NT2/D1 (cell line): ENCODE measurements at regions not wholly inside any gene's neighbourhood (a gene's known extent, or its start where the extent isn't known, plus 50 kb on each side); places are given as distances from the start of the nearest gene placed in this dataset.

Experiments
- DNase-seq: peaks from one replicate; pipeline ENCODE4 v3.0.0-alpha.2; 2011; ENCODE audit warnings: low read depth, low spot score
- H3K27me3 ChIP-seq: 2 replicates; pipeline ENCODE4 v1.6.0; 2011; ENCODE audit warnings: mild to moderate bottlenecking; ENCODE audit not compliant: insufficient read length, insufficient read depth
- H3K36me3 ChIP-seq: 2 replicates; pipeline ENCODE4 v1.6.1; 2011; ENCODE audit warnings: mild to moderate bottlenecking, low read length, mixed read lengths; ENCODE audit not compliant: insufficient read depth, insufficient read length
- H3K4me1 ChIP-seq: 2 replicates; pipeline ENCODE4 v1.5.1; 2011; ENCODE audit not compliant: insufficient read depth, insufficient read length
- H3K4me3 ChIP-seq: 2 replicates; pipeline ENCODE4 v1.5.1; 2011; ENCODE audit warnings: low read depth; ENCODE audit not compliant: insufficient read length
- H3K9ac ChIP-seq: 2 replicates; pipeline ENCODE4 v1.6.0; 2011; ENCODE audit warnings: low read depth; ENCODE audit not compliant: insufficient read length
- H3K9me3 ChIP-seq: 2 replicates; pipeline ENCODE4 v1.5.1; 2011; ENCODE audit warnings: mild to moderate bottlenecking, low read length; ENCODE audit not compliant: insufficient read depth
- SUZ12 ChIP-seq: IDR thresholded peaks from 2 replicates; pipeline ENCODE4 v1.6.1; 2011; ENCODE audit not compliant: insufficient read length, insufficient read depth; ENCODE audit errors: extremely low read depth
- YY1 ChIP-seq: IDR thresholded peaks from 2 replicates; pipeline ENCODE4 v1.6.1; 2011; ENCODE audit not compliant: insufficient read length, insufficient read depth
- ZNF274 ChIP-seq: IDR thresholded peaks from 2 replicates; pipeline ENCODE4 v1.6.1; 2011; ENCODE audit warnings: mild to moderate bottlenecking, low read depth, low read length

DNA sequence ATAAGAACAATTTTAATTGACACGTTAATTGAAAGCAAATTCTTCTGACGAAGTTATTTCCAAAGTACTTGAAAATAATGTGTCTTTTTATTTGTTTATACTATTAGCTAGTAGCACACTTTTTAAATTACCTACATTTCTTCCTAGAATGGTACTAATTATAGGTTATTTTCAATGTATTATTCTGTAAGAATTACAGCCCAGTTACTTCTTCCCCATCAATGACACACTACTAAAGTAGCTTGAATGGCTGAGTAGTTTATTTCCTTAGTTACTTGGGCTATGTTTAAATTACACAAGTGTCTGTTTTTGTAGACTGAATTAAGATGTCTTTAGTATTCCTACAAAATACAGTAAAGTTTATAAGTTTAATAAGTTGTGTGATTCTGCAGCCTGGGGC lies 217.6 kb upstream of the IL12A start:
- Histone ChIP-seq H3K36me3 (peaks cover 26% of the 10 kb centered on the region), H3K9me3 (no peaks in the 10 kb centered on the region), H3K27me3 (no peaks in the 10 kb centered on the region), H3K9ac (no peak overlapping the region), H3K4me3 (no peak overlapping the region), H3K4me1 (peaks cover 3% of the 10 kb centered on the region)
- no peak for DNase-seq
- TF ChIP-seq YY1 (no peak), ZNF274 (no peak), SUZ12 (no peak)

DNA sequence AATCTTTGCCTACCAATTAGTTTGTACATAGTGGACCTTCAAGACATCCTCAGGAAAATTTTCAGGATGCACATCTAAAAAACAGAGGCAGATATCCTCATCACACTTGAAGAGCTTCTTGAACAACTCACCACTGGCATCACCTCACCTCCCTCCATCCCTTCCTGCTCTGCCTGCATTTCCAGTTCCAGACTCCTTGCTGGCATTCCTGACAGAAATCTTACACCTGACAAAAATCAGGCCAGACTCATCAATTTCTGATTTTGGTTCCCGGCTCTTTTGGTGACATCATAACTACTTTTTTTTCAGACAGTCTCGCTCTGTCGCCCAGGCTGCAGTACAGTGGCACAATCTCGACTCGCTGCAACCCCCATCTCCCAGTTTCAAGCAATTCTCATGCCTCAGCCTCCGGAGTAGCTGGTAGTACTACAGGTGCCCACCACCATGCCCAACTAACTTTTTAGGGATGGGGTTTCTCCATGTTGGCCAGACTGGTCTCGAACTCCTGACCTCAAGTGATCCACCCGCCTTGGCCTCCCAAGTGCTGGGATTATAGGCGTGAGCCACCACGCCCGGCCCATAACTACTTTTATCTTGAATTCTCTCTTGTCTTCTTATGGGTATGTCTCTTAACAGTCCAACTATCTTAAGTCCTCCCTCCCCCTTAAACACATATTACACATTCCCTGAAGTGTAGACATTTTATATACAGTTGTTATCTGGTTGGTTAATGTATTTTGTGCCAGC lies 216.6 kb upstream of the IL12A start:
- H3K27me3 ChIP-seq = no peaks in the 10 kb centered on the region
- H3K9ac ChIP-seq = no peak overlapping the region
- H3K9me3 ChIP-seq = no peaks in the 10 kb centered on the region
- DNase-seq = no peak
- H3K4me1 ChIP-seq = peaks cover 3% of the 10 kb centered on the region
- TF ChIP-seq ZNF274 = no peak
- TF ChIP-seq SUZ12 = no peak
- TF ChIP-seq YY1 = no peak
- no peak overlapping the region for H3K4me3 ChIP-seq
- peaks cover 35% of the 10 kb centered on the region for H3K36me3 ChIP-seq

DNA sequence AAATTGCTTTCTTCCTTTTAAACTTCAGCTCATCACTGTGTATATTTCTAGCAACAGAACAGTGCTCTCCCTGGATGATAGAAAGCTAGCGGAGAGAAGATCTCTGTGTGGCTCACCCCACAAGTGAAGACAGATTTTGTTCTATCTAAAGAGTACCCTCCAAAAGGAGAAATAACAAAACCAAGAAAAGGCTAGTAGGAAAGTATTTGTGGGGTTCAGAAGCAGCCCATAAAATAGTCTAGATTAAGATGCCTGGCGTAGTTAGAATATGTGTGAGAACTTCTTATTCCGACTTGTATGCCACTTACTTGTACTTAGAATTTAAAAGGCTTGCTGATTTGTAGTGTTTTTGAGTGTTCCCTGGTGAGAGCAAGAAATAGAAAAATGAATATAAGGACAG lies 214.9 kb upstream of the IL12A start:
- no peak overlapping the region for H3K4me3 ChIP-seq
- H3K9me3 ChIP-seq = no peaks in the 10 kb centered on the region
- H3K36me3 ChIP-seq = peaks cover 22% of the 10 kb centered on the region
- no peak overlapping the region for H3K9ac ChIP-seq
- no peak for TF ChIP-seq ZNF274
- no peak for TF ChIP-seq SUZ12
- no peak for TF ChIP-seq YY1
- DNase-seq = no peak
- H3K4me1 ChIP-seq = peaks cover 3% of the 10 kb centered on the region
- H3K27me3 ChIP-seq = no peaks in the 10 kb centered on the region

DNA sequence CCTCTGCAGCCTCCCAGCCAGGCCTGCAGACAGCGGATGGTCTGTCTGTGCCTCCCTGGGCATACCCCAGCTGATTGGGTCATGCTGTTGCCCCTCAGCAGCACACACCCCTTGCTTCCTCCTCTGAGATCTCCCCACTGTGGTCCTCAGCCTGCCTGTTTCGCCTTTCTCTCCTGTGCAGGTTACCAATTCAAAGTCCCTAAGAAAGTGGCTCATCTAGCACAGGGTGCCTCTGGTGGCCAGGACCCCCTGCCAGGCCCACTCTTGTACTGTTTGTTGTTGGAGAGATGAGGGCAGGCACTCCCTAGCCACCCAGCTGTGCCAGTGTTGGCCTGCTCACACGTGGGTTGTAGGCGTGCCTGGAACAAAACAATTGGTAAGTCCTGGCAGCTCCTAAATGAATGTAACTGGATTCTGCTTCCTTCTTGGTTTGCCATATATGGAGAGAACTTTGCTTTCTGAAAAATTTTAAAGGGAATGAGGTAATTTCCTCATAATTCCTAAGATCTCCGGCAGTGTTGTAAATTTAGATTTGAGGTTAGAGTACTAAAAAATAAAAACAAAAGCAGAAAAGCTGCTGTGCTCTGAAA lies 213.2 kb upstream of the IL12A start:
- H3K4me3 ChIP-seq = no peak overlapping the region
- H3K27me3 ChIP-seq = no peaks in the 10 kb centered on the region
- DNase-seq = no peak
- H3K9ac ChIP-seq = no peak overlapping the region
- peaks cover 3% of the 10 kb centered on the region for H3K4me1 ChIP-seq
- TF ChIP-seq ZNF274 (no peak), SUZ12 (no peak), YY1 (no peak)
- H3K36me3 ChIP-seq = peaks cover 17% of the 10 kb centered on the region
- H3K9me3 ChIP-seq = no peaks in the 10 kb centered on the region

DNA sequence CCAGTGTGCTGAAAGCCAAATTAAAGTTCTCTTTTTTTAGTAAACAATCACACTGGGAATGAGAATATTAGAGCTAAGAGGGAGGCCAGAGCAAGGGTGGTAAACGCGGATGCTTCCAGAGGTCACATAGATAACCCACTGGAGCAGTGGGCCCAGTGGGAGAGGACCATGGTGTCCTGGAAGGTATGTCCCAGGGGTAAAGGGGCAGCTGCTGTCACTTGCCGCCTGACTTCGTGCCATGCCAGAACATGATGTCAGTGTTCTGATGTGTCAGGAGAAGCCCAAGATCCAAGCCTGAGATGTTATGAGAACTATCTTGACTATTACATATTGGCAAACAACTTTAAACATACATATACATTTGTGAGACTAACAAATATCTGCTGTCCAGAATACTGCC lies 211.9 kb upstream of the IL12A start:
- peaks cover 3% of the 10 kb centered on the region for H3K4me1 ChIP-seq
- no peak overlapping the region for H3K4me3 ChIP-seq
- TF ChIP-seq ZNF274 = no peak
- TF ChIP-seq SUZ12 = no peak
- TF ChIP-seq YY1 = no peak
- H3K9ac ChIP-seq = no peak overlapping the region
- no peaks in the 10 kb centered on the region for H3K27me3 ChIP-seq
- no peak for DNase-seq
- no peaks in the 10 kb centered on the region for H3K9me3 ChIP-seq
- H3K36me3 ChIP-seq = peaks cover 21% of the 10 kb centered on the region

DNA sequence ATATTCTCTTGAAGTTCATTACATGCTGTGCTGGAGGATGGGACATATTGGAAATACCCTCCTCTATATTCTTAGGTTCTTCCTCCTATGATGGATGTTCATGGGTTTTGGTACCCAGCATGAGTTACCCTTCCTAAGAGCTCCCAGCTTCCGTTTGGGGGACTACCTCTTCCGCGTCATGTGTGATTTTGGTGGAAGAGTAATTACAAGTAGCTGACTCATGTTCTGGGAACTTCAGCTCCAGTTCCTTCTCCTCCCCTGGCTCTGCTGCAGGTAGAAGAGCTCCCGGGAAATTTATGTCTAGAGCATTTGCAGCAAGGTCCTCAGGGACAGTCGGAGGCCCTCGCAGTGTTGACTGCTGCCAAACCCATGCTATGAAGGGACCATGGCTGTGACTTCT lies 208.8 kb upstream of the IL12A start:
- DNase-seq = no peak
- Histone ChIP-seq H3K27me3 (no peaks in the 10 kb centered on the region), H3K9ac (no peak overlapping the region), H3K4me1 (peaks cover 3% of the 10 kb centered on the region), H3K36me3 (peaks cover 28% of the 10 kb centered on the region), H3K9me3 (no peaks in the 10 kb centered on the region), H3K4me3 (no peak overlapping the region)
- no peak for TF ChIP-seq ZNF274

DNA sequence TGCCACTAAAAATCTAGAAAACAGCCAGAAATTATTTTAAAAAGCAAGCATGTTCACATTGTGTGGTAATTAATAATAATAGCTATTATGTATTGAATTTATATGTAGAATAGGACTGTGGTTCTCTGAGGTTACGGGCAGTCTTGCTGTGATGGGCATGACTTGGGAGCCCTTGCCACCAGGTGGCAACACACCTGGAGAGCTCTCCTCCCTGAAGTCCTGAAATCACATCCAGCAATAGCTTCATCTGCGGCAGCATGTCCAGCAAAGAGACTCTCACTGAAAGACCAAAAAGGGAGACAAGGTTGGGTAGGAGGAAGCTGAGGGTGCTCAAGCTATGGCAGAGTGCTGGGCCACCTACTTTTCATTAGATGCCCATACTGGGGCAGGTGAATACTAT lies 206.8 kb upstream of the IL12A start:
- Histone ChIP-seq H3K9me3 (no peaks in the 10 kb centered on the region), H3K4me3 (no peak overlapping the region), H3K27me3 (no peaks in the 10 kb centered on the region), H3K36me3 (peaks cover 19% of the 10 kb centered on the region), H3K9ac (no peak overlapping the region), H3K4me1 (no peaks in the 10 kb centered on the region)
- no peak for DNase-seq
- TF ChIP-seq SUZ12 (no peak), ZNF274 (no peak), YY1 (no peak)
